ENCODE measurements at regions not wholly inside any gene's neighbourhood (a gene's known extent, or its start where the extent isn't known, plus 50 kb on each side); places are given as distances from the start of the nearest gene placed in this dataset.

DNA sequence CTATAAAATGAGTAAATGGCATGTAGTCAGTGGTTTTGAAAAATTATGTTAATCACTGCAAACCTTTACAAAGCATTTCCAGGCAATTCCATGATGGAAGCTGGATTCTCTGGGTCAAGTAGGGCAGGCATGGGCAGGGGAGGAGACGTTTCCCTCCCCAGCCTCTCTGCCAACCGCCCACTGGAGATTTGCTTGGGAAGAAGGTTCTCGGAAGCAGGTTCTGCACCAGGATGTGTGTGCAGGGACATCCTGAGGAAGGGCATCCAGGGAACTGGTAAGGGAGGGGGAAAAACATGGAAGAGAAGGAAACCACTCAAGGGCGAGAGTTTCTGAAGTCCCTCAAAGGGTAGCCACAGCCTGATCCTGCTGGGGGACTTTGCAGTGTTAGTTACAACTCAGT is 469.1 kb downstream of the TSHZ3 start:
- WGBS, 2 donors (ENCODE audit: low coverage in 1 of 2) = 57% methylated on average over 1 of the region's 4 CpGs; no CpG with 5 or more reads in 1 of the 2 donors
- no peak overlapping the region for H3K27ac ChIP-seq
- no peaks in the 10 kb centered on the region for H3K4me1 ChIP-seq
- H3K36me3 ChIP-seq = no peaks in the 10 kb centered on the region
- peaks cover 23% of the 10 kb centered on the region for H3K27me3 ChIP-seq
- H3K4me3 ChIP-seq = no peak overlapping the region
- ATAC-seq = no peak
- no peaks in the 10 kb centered on the region for H3K9me3 ChIP-seq
- TF ChIP-seq EP300 (IDR thresholded peaks at IDR 0.05) (no peak), POLR2A (IDR thresholded peaks at IDR 0.05) (no peak), POLR2AphosphoS5 (IDR thresholded peaks at IDR 0.05) (no peak)
- TF ChIP-seq, protein P1, sequence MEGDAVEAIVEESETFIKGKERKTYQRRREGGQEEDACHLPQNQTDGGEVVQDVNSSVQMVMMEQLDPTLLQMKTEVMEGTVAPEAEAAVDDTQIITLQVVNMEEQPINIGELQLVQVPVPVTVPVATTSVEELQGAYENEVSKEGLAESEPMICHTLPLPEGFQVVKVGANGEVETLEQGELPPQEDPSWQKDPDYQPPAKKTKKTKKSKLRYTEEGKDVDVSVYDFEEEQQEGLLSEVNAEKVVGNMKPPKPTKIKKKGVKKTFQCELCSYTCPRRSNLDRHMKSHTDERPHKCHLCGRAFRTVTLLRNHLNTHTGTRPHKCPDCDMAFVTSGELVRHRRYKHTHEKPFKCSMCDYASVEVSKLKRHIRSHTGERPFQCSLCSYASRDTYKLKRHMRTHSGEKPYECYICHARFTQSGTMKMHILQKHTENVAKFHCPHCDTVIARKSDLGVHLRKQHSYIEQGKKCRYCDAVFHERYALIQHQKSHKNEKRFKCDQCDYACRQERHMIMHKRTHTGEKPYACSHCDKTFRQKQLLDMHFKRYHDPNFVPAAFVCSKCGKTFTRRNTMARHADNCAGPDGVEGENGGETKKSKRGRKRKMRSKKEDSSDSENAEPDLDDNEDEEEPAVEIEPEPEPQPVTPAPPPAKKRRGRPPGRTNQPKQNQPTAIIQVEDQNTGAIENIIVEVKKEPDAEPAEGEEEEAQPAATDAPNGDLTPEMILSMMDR (IDR thresholded peaks at IDR 0.05) = no peak

DNA sequence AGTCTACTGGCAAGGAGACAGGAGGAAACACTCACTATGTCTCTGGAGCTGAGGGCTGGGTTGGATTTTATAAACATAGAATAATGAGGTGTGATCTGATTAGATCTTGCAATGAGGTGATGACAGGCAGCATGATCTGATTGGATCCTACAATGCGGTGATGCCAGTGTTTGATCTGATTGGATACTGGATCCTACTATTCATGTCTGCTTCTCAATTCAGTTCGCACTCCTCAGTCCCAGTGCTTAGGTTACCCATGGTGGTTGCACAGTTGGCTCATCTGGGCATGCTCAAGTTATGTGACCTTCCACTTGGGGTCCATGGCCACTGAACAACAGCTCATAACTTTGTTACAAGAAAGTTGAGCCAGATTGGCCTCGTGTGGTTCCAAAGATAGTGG is 469.5 kb downstream of the TSHZ3 start:
- no peak for TF ChIP-seq EP300 (IDR thresholded peaks at IDR 0.05)
- TF ChIP-seq, protein P1 (IDR thresholded peaks at IDR 0.05) = no peak
- TF ChIP-seq POLR2AphosphoS5 (IDR thresholded peaks at IDR 0.05) = no peak
- no peak for TF ChIP-seq POLR2A (IDR thresholded peaks at IDR 0.05)

DNA sequence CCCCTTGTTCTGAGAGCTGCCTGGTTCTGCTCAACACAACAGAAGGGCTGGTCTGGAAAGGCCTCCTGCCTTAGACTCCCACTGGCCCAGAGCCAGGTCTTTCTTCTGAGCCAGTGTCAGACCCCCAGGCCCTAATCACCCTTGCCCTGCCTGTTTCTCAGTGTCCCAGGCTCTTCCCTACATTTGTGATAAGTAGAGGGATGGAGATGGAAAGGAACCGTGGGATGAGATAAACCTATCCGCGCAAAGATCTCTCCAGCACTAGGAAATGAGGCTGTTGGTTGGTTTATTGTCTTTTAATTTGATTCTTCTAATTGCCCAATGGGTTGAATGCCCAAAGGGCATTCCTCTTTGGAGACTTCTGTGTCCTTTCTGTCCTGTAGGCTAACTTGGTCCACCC is 470.0 kb downstream of the TSHZ3 start:
- Histone ChIP-seq H3K27me3 (peaks cover 15% of the 10 kb centered on the region), H3K36me3 (no peaks in the 10 kb centered on the region), H3K9me3 (no peaks in the 10 kb centered on the region), H3K27ac (no peak overlapping the region), H3K4me1 (no peaks in the 10 kb centered on the region), H3K4me3 (no peak overlapping the region)
- 90 to 100% methylated on average over 1 to 2 of the region's 3 CpGs for WGBS, 2 donors (ENCODE audit: low coverage in 1 of 2)
- no peak for ATAC-seq
- TF ChIP-seq POLR2AphosphoS5 (IDR thresholded peaks at IDR 0.05) = no peak
- no peak for TF ChIP-seq POLR2A (IDR thresholded peaks at IDR 0.05)
- TF ChIP-seq EP300 (IDR thresholded peaks at IDR 0.05) = no peak
- TF ChIP-seq, protein P1 (IDR thresholded peaks at IDR 0.05) = no peak

More for the DNA sequence above, 469.5 kb downstream of the TSHZ3 start:
- ATAC-seq = no peak
- WGBS, 2 donors (ENCODE audit: low coverage in 1 of 2) = 69 to 81% methylated on average over 2 to 3 of the region's 3 CpGs
- no peaks in the 10 kb centered on the region for H3K9me3 ChIP-seq
- H3K36me3 ChIP-seq = no peaks in the 10 kb centered on the region
- H3K27me3 ChIP-seq = peaks cover 20% of the 10 kb centered on the region
- no peak overlapping the region for H3K4me3 ChIP-seq
- no peaks in the 10 kb centered on the region for H3K4me1 ChIP-seq
- H3K27ac ChIP-seq = no peak overlapping the region

DNA sequence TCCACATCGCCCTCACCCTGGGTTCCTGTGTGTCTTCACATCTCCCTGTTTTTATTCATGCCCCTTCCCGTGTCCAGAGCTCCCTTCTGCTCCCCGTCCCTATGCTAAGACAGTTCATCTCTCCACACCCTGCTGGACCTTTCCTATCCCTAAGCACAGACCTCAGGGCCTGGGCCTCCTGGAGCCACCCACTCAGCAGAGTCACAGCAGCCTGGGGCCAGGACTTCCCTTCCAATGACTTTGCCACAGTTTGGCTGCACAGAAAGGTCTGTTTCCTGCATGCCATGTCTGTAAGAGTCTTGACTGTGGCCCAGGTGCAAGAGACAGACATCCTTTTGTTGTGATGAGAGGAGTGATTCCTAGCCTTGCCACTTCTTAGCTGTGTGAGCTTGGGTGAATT is 470.7 kb downstream of the TSHZ3 start:
- H3K36me3 ChIP-seq = no peaks in the 10 kb centered on the region
- ATAC-seq = no peak
- H3K4me1 ChIP-seq = no peaks in the 10 kb centered on the region
- peaks cover 13% of the 10 kb centered on the region for H3K27me3 ChIP-seq
- no peak for TF ChIP-seq EP300 (IDR thresholded peaks at IDR 0.05)
- no peak for TF ChIP-seq POLR2AphosphoS5 (IDR thresholded peaks at IDR 0.05)
- TF ChIP-seq POLR2A (IDR thresholded peaks at IDR 0.05) = no peak
- TF ChIP-seq, protein P1 (IDR thresholded peaks at IDR 0.05) = no peak
- no peak overlapping the region for H3K27ac ChIP-seq
- no peaks in the 10 kb centered on the region for H3K9me3 ChIP-seq
- WGBS, 2 donors (ENCODE audit: low coverage in 1 of 2) = 47 to 92% methylated on average over 2 of the region's 3 CpGs
- no peak overlapping the region for H3K4me3 ChIP-seq

DNA sequence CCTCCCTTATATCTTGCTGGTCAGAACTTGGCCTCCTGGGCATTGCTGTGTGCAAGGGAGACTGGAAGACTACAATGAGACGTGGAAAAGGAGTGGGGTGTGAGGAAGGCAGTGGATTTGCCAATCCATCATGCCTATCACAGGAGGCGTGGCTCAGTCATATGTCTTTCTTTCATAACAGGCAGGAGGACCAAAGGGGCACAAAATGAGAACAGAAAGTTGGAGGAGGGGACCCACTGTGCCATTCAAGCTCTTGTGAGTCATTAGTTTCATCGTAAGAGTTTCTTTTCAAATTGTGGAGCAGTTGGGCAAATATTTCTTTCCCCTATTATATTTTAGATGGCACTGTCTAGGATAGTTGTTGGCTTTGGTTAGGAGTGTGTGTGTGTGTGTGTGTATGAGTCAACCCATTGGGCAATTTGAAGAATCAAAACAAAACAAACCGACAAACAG is 471.5 kb downstream of the TSHZ3 start:
- peak; percentile 66 for ATAC-seq
- no peaks in the 10 kb centered on the region for H3K36me3 ChIP-seq
- peaks cover 13% of the 10 kb centered on the region for H3K27me3 ChIP-seq
- H3K9me3 ChIP-seq = no peaks in the 10 kb centered on the region
- WGBS, 2 donors (ENCODE audit: low coverage in 1 of 2) = 70 to 87% methylated on average over 4 of the region's 4 CpGs
- H3K27ac ChIP-seq = no peak overlapping the region
- no peak overlapping the region for H3K4me3 ChIP-seq
- H3K4me1 ChIP-seq = no peaks in the 10 kb centered on the region
- TF ChIP-seq, protein P1 (IDR thresholded peaks at IDR 0.05) = no peak
- TF ChIP-seq POLR2AphosphoS5 (IDR thresholded peaks at IDR 0.05) (no peak), EP300 (IDR thresholded peaks at IDR 0.05) (no peak), POLR2A (IDR thresholded peaks at IDR 0.05) (no peak)

Data from gastroesophageal sphincter (tissue), 4 donors.